ENCODE measurements at regions not wholly inside any gene's neighbourhood (a gene's known extent, or its start where the extent isn't known, plus 50 kb on each side); places are given as distances from the start of the nearest gene placed in this dataset.
"Not testable (repeated sequence)": the region's sequence is repeated elsewhere in the genome, so short reads cannot be mapped to it uniquely, and the experiment has no call there.

- ChIA-PET POLR2A (no interaction called here), CTCF (interaction anchor here (1.7 kb wide), 1 partner anchor 45 kb away, joined by 5 read pairs; no protein-coding TSS in a partner anchor)
- H3K4me1 Mint-ChIP-seq, result peaks cover 2% of the 10 kb centered on the region; the same call in 1 of the 2 replicates
- no peak for ATAC-seq
- H3K4me3 Mint-ChIP-seq, result no peak overlapping the region
- H3K27ac Mint-ChIP-seq, result no peak overlapping the region
- TF ChIP-seq ZNF671 (CRISPR knock-in tag; IDR thresholded peaks at IDR 0.05), result no peak
- TF ChIP-seq OVOL2 (CRISPR knock-in tag; IDR thresholded peaks at IDR 0.05; ENCODE audit: borderline replicate concordance), result no peak
- TF ChIP-seq GTF2I (CRISPR knock-in tag; conservative IDR thresholded peaks at IDR 0.05), result no peak
- TF ChIP-seq TP53 (CRISPR knock-in tag; IDR thresholded peaks at IDR 0.05), result no peak
- no peak for TF ChIP-seq TEAD4 (CRISPR knock-in tag; IDR thresholded peaks at IDR 0.05)
- no peaks in the 10 kb centered on the region for H3K27me3 Mint-ChIP-seq (ENCODE audit: low read depth)
- DNase-seq (ENCODE audit: low spot score), result no peak
- H3K9me3 Mint-ChIP-seq, result no peaks in the 10 kb centered on the region
- no peaks in the 10 kb centered on the region for H3K36me3 Mint-ChIP-seq
These were observed 93.8 kb upstream of the YWHAQ start for GRCh38 chr2:9724565-9724964.

GRCh38 chr2:9725106-9725505 lies 94.3 kb upstream of the YWHAQ start:
- ATAC-seq (no peak), DNase-seq (ENCODE audit: low spot score) (no peak)
- H3K9me3 Mint-ChIP-seq, result no peaks in the 10 kb centered on the region
- no peak overlapping the region for H3K27ac Mint-ChIP-seq
- POLR2A ChIA-PET, result interaction anchor here (0.6 kb wide), 1 partner anchor 128 kb away, joined by 4 read pairs; no protein-coding TSS in a partner anchor
- no peaks in the 10 kb centered on the region for H3K36me3 Mint-ChIP-seq
- CTCF ChIA-PET, result interaction anchor here (1.7 kb wide), 1 partner anchor 45 kb away, joined by 5 read pairs; no protein-coding TSS in a partner anchor
- H3K4me3 Mint-ChIP-seq, result no peak overlapping the region
- TF ChIP-seq MYBL2 (CRISPR knock-in tag; IDR thresholded peaks at IDR 0.05) (no peak), PREB (CRISPR knock-in tag; IDR thresholded peaks at IDR 0.05; ENCODE audit: borderline replicate concordance) (no peak), IRF1 (CRISPR knock-in tag; IDR thresholded peaks at IDR 0.05) (no peak), RORB (CRISPR knock-in tag; IDR thresholded peaks at IDR 0.05) (no peak), JAZF1 (CRISPR knock-in tag; IDR thresholded peaks at IDR 0.05) (no peak)
- peaks cover 4% of the 10 kb centered on the region for H3K4me1 Mint-ChIP-seq
- no peaks in the 10 kb centered on the region for H3K27me3 Mint-ChIP-seq (ENCODE audit: low read depth)

GRCh38 chr2:9726016-9726415 lies 95.2 kb upstream of the YWHAQ start:
- H3K27ac Mint-ChIP-seq; H3K36me3 Mint-ChIP-seq; H3K9me3 Mint-ChIP-seq; H3K27me3 Mint-ChIP-seq (ENCODE audit: low read depth); H3K4me1 Mint-ChIP-seq; H3K4me3 Mint-ChIP-seq; DNase-seq (ENCODE audit: low spot score); ATAC-seq; CTCF ChIA-PET: not testable (repeated sequence)
- POLR2A ChIA-PET, result interaction anchor here (0.6 kb wide), 1 partner anchor 129 kb away, joined by 4 read pairs; no protein-coding TSS in a partner anchor

- H3K9me3 Mint-ChIP-seq, result peaks cover 14% of the 10 kb centered on the region
- H3K36me3 Mint-ChIP-seq; H3K4me1 Mint-ChIP-seq; H3K4me3 Mint-ChIP-seq; H3K27ac Mint-ChIP-seq; DNase-seq (ENCODE audit: low spot score); ATAC-seq; POLR2A ChIA-PET; H3K27me3 Mint-ChIP-seq (ENCODE audit: low read depth): not testable (repeated sequence)
- CTCF ChIA-PET, result interaction anchor here (2.3 kb wide), 1 partner anchor 40 kb away, joined by 7 read pairs; no protein-coding TSS in a partner anchor
These were observed 99.7 kb upstream of the YWHAQ start for GRCh38 chr2:9730523-9730922.

GRCh38 chr2:9732824-9733223 lies 102.0 kb upstream of the YWHAQ start:
- ChIA-PET CTCF (interaction anchor here (1.1 kb wide), 1 partner anchor 38 kb away, joined by 3 read pairs; no protein-coding TSS in a partner anchor), POLR2A (no interaction called here)
- peaks cover 10% of the 10 kb centered on the region; the same call in 1 of the 2 replicates for H3K36me3 Mint-ChIP-seq
- H3K9me3 Mint-ChIP-seq, result peaks cover 30% of the 10 kb centered on the region
- H3K4me1 Mint-ChIP-seq, result peaks cover 7% of the 10 kb centered on the region
- no peaks in the 10 kb centered on the region; the same call in 1 of the 2 replicates for H3K27me3 Mint-ChIP-seq (ENCODE audit: low read depth)
- no peak overlapping the region for H3K27ac Mint-ChIP-seq
- no peak overlapping the region for H3K4me3 Mint-ChIP-seq
- DNase-seq (ENCODE audit: low spot score), result no peak
- no peak for ATAC-seq
- no peak for TF ChIP-seq PRDM15 (CRISPR knock-in tag; IDR thresholded peaks at IDR 0.05)
- TF ChIP-seq ZNF263 (CRISPR knock-in tag; IDR thresholded peaks at IDR 0.05; ENCODE audit: low read depth), result no peak
- no peak for TF ChIP-seq ESRRA (CRISPR knock-in tag; IDR thresholded peaks at IDR 0.05; ENCODE audit: borderline replicate concordance)
- no peak for TF ChIP-seq FOXK1 (CRISPR knock-in tag; IDR thresholded peaks at IDR 0.05)
- no peak for TF ChIP-seq NR2C2 (CRISPR knock-in tag; IDR thresholded peaks at IDR 0.05)
- TF ChIP-seq FOXP4 (CRISPR knock-in tag; IDR thresholded peaks at IDR 0.05), result no peak
- TF ChIP-seq TP53 (CRISPR knock-in tag; IDR thresholded peaks at IDR 0.05), result no peak
- no peak for TF ChIP-seq SMAD4 (CRISPR knock-in tag; IDR thresholded peaks at IDR 0.05)
- TF ChIP-seq ATF2 (CRISPR knock-in tag; IDR thresholded peaks at IDR 0.05; ENCODE audit: borderline replicate concordance, low read depth), result no peak

All from WTC11 (cell line).